ENCODE measurements at regions not wholly inside any gene's neighbourhood (a gene's known extent, or its start where the extent isn't known, plus 50 kb on each side); places are given as distances from the start of the nearest gene placed in this dataset.
"Not testable (repeated sequence)": the region's sequence is repeated elsewhere in the genome, so short reads cannot be mapped to it uniquely, and the experiment has no call there.

DNA sequence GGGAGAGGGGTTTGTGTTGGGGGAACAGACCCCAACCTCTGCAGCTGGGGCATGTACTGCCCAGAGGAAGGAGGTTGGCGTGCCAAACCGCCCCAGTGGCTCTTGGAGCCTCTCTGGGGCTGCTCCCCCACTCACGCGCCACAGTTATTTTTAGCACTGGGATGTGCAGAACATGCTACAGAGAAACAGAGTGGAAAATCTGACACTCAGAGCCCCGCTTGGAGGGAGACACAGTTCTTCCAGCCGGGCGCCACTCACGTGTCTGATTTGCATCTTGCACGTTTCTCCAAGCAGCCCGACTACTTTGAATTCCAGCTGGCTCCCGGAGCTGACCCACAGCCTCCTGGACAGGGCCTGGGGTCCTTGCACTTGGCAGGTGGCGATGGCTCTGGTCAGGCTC is 182.0 kb downstream of the RPS24 start:
- Histone ChIP-seq H3K27ac (ENCODE audit: low read depth, low read length) (no peak overlapping the region), H3K4me1 (ENCODE audit: control insufficient read depth in 1 of 2, insufficient read depth in 2 of 2, low read length in 2 of 2) (peaks cover 0 to 12% of the 10 kb centered on the region in 2 donors), H3K9ac (ENCODE audit: low read depth in 1 of 2, low read length in 2 of 2) (no peak overlapping the region), H3K27me3 (ENCODE audit: control insufficient read depth in 1 of 2, insufficient read depth in 2 of 2, low read length in 2 of 2) (peaks cover 0 to 11% of the 10 kb centered on the region in 2 donors), H3K36me3 (ENCODE audit: control insufficient read depth in 1 of 2, insufficient read depth in 2 of 2, low read length in 2 of 2) (no peaks in the 10 kb centered on the region), H3K4me3 (ENCODE audit: low read depth in 1 of 2, low read length in 2 of 2) (no peak overlapping the region), H3K9me3 (ENCODE audit: control insufficient read depth in 1 of 2, low read length in 2 of 2) (no peaks in the 10 kb centered on the region)

DNA sequence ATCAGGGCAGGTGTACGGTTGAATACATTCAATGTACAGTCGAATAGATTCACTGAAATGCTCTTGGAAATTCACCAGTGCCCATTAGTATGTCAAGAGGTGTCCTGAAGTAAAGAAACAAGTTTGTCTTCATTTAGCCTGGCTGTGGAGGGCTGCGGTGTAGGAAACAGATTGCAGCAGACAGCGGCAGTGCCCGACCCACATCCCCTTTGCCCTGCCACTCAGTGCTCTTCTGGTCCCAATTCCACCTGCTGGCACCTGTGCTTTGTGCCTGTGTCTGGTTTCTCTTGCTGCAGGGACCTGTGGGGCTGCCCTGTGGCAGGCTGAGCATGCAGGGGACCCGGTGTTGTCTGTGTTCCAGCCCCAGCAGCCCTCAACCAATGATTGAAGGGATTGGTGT is 183.7 kb downstream of the RPS24 start:
- Histone ChIP-seq H3K9ac (ENCODE audit: low read depth in 1 of 2, low read length in 2 of 2) (no peak overlapping the region), H3K27ac (ENCODE audit: low read depth, low read length) (no peak overlapping the region), H3K27me3 (ENCODE audit: control insufficient read depth in 1 of 2, insufficient read depth in 2 of 2, low read length in 2 of 2) (peaks cover 0 to 11% of the 10 kb centered on the region in 2 donors), H3K4me3 (ENCODE audit: low read depth in 1 of 2, low read length in 2 of 2) (no peak overlapping the region), H3K36me3 (ENCODE audit: control insufficient read depth in 1 of 2, insufficient read depth in 2 of 2, low read length in 2 of 2) (no peaks in the 10 kb centered on the region), H3K9me3 (ENCODE audit: control insufficient read depth in 1 of 2, low read length in 2 of 2) (no peaks in the 10 kb centered on the region), H3K4me1 (ENCODE audit: control insufficient read depth in 1 of 2, insufficient read depth in 2 of 2, low read length in 2 of 2) (peaks cover 0 to 12% of the 10 kb centered on the region in 2 donors)

DNA sequence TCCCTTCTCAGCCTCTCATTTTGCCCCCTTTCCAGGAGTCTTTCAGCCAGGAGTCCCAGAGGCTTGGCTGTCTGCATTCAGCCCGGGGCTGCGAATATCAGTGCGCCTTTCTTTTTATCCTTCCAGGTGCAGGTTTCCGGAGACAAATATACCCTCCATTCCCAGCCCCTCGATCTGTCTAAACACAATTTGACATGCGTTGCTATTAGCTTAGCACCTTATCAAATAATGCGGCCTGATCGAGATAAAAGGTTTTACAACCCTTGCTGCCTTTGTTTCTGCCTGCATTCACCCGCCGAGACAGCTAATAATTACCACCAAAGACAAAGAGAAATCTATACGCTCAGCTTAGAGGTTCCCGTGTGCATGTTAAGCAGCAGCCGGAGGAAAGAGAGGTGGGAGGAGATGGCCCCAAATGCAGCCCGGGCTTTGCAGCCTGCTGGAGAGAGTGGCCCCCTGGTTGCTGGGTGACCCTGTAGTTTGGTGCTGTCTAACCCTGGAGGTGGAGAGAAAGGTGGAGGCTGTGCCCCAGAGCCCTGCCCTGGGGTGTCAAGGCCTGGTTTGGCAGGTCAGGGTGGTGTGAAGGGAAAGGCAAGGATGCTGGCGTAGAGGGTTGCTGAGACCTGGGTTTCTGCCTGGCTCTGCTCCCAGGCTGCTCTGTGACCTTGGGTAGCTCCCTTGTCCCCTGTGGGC is 185.3 kb downstream of the RPS24 start:
- Histone ChIP-seq H3K27me3 (ENCODE audit: control insufficient read depth in 1 of 2, insufficient read depth in 2 of 2, low read length in 2 of 2) (peaks cover 0 to 17% of the 10 kb centered on the region in 2 donors), H3K27ac (ENCODE audit: low read depth, low read length) (no peak overlapping the region)

DNA sequence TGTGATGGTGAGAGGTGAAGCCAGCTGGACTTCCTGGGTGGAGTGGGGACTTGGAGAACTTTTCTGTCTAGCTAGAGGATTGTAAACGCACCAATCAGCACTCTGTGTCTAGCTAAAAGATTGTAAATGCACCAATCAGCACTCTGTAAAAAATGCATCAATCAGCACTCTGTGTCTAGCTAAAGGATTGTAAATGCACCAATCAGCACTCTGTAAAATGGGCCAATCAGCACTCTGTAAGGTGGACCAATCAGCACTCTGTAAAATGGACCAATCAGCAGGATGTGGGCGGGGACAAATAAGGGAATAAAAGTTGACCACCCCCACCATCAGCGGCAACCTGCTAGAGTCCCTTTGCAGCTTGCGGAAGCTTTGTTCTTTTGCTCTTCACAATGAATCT is 185.9 kb downstream of the RPS24 start:
- H3K9ac ChIP-seq (ENCODE audit: low read depth in 1 of 2, low read length in 2 of 2); H3K36me3 ChIP-seq (ENCODE audit: control insufficient read depth in 1 of 2, insufficient read depth in 2 of 2, low read length in 2 of 2); H3K27ac ChIP-seq (ENCODE audit: low read depth, low read length); H3K9me3 ChIP-seq (ENCODE audit: control insufficient read depth in 1 of 2, low read length in 2 of 2); H3K4me3 ChIP-seq (ENCODE audit: low read depth in 1 of 2, low read length in 2 of 2): not testable (repeated sequence)
- Histone ChIP-seq H3K4me1 (ENCODE audit: control insufficient read depth in 1 of 2, insufficient read depth in 2 of 2, low read length in 2 of 2) (peaks cover 0 to 12% of the 10 kb centered on the region in 2 donors), H3K27me3 (ENCODE audit: control insufficient read depth in 1 of 2, insufficient read depth in 2 of 2, low read length in 2 of 2) (peaks cover 0 to 17% of the 10 kb centered on the region in 2 donors)

More for the DNA sequence above, 185.3 kb downstream of the RPS24 start:
- H3K4me1 ChIP-seq (ENCODE audit: control insufficient read depth in 1 of 2, insufficient read depth in 2 of 2, low read length in 2 of 2) = peaks cover 0 to 12% of the 10 kb centered on the region in 2 donors
- H3K9ac ChIP-seq (ENCODE audit: low read depth in 1 of 2, low read length in 2 of 2) = no peak overlapping the region
- no peaks in the 10 kb centered on the region for H3K36me3 ChIP-seq (ENCODE audit: control insufficient read depth in 1 of 2, insufficient read depth in 2 of 2, low read length in 2 of 2)
- H3K9me3 ChIP-seq (ENCODE audit: control insufficient read depth in 1 of 2, low read length in 2 of 2) = no peaks in the 10 kb centered on the region
- H3K4me3 ChIP-seq (ENCODE audit: low read depth in 1 of 2, low read length in 2 of 2) = no peak overlapping the region

DNA sequence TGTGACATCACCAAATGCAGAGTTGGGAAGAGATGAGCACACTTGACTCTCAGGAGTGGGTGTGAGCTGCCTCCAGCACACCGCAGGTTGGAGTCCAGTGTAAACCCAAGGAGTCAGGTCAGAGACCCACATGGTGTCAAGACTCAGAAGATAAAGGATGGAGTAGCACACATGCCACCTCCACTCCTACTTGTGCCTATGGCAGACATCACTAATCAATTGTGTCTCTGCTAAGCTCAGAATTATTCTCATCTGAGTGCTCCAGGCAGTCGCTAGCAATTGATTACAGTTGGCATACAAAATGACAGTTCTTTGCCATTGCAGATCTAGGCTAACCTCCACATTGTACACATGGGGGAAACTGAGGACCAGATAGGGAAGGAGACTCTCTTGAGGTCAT is 187.1 kb downstream of the RPS24 start:
- H3K4me3 ChIP-seq (ENCODE audit: low read depth in 1 of 2, low read length in 2 of 2) = no peak overlapping the region
- H3K9me3 ChIP-seq (ENCODE audit: control insufficient read depth in 1 of 2, low read length in 2 of 2) = no peaks in the 10 kb centered on the region
- H3K27me3 ChIP-seq (ENCODE audit: control insufficient read depth in 1 of 2, insufficient read depth in 2 of 2, low read length in 2 of 2) = peaks cover 0 to 13% of the 10 kb centered on the region in 2 donors
- H3K4me1 ChIP-seq (ENCODE audit: control insufficient read depth in 1 of 2, insufficient read depth in 2 of 2, low read length in 2 of 2) = peaks cover 0 to 12% of the 10 kb centered on the region in 2 donors
- no peak overlapping the region for H3K9ac ChIP-seq (ENCODE audit: low read depth in 1 of 2, low read length in 2 of 2)
- no peaks in the 10 kb centered on the region for H3K36me3 ChIP-seq (ENCODE audit: control insufficient read depth in 1 of 2, insufficient read depth in 2 of 2, low read length in 2 of 2)
- no peak overlapping the region for H3K27ac ChIP-seq (ENCODE audit: low read depth, low read length)

DNA sequence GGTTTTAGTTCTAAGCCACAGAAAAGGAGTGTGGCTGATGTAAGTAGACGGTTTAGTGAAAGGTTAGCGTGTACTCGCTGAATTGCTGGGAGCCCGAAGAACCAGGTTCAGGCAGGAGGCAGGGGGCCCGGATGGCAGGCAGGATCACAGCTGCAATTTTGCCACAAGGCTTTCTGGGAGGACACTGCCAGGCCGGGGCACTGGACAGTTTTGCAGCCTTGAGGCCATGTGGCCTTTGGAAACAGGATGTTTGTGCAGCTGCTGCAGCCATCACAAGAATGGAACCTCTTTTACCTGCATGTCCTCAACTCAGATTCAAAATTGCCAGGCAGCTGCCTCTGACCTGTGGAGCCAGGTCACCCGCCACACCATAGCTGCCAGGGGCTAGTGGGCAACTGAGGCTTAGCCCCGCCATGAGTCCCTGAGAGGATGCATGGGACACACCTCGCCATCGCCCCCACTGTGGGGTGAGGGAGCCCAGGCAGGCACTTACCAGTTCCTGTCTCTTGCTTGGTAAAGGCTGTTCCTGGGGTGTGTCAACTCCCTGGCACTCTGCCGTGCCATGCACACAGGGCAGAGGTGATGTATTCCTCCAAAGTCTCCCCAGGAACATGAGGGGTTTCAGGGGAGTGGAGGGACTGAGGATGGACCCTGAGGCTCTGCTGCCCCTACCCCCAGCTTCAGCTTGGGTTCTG is 188.6 kb downstream of the RPS24 start:
- H3K4me1 ChIP-seq (ENCODE audit: control insufficient read depth in 1 of 2, insufficient read depth in 2 of 2, low read length in 2 of 2) = peaks cover 0 to 12% of the 10 kb centered on the region in 2 donors
- no peaks in the 10 kb centered on the region for H3K36me3 ChIP-seq (ENCODE audit: control insufficient read depth in 1 of 2, insufficient read depth in 2 of 2, low read length in 2 of 2)
- H3K27me3 ChIP-seq (ENCODE audit: control insufficient read depth in 1 of 2, insufficient read depth in 2 of 2, low read length in 2 of 2) = peaks cover 0 to 13% of the 10 kb centered on the region in 2 donors
- H3K9me3 ChIP-seq (ENCODE audit: control insufficient read depth in 1 of 2, low read length in 2 of 2) = no peaks in the 10 kb centered on the region
- H3K27ac ChIP-seq (ENCODE audit: low read depth, low read length) = no peak overlapping the region
- no peak overlapping the region for H3K9ac ChIP-seq (ENCODE audit: low read depth in 1 of 2, low read length in 2 of 2)
- H3K4me3 ChIP-seq (ENCODE audit: low read depth in 1 of 2, low read length in 2 of 2) = no peak overlapping the region

DNA sequence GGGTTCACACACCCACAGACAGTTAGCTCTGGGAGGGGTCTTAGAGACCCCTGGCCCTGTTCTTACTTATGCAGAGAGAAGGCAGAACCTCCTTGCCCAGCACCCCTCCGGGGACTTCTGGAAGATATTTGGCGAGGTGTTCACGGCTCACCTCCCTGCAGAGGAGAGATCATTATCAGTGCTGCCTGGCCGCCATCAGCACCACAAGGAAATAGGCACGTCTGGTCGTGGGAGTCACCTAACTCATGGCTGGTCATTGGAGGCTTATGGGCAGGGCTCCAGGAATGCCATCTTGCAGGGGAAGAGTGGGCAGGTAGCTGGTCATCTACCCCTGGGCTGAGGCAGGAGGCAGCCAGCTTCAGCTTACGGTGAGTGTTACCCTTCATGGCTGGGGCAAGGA is 189.4 kb downstream of the RPS24 start:
- Histone ChIP-seq H3K27ac (ENCODE audit: low read depth, low read length) (no peak overlapping the region), H3K9me3 (ENCODE audit: control insufficient read depth in 1 of 2, low read length in 2 of 2) (no peaks in the 10 kb centered on the region), H3K4me3 (ENCODE audit: low read depth in 1 of 2, low read length in 2 of 2) (no peak overlapping the region), H3K27me3 (ENCODE audit: control insufficient read depth in 1 of 2, insufficient read depth in 2 of 2, low read length in 2 of 2) (peaks cover 0 to 8% of the 10 kb centered on the region in 2 donors), H3K4me1 (ENCODE audit: control insufficient read depth in 1 of 2, insufficient read depth in 2 of 2, low read length in 2 of 2) (peaks cover 0 to 8% of the 10 kb centered on the region in 2 donors), H3K36me3 (ENCODE audit: control insufficient read depth in 1 of 2, insufficient read depth in 2 of 2, low read length in 2 of 2) (no peaks in the 10 kb centered on the region), H3K9ac (ENCODE audit: low read depth in 1 of 2, low read length in 2 of 2) (no peak overlapping the region)

DNA sequence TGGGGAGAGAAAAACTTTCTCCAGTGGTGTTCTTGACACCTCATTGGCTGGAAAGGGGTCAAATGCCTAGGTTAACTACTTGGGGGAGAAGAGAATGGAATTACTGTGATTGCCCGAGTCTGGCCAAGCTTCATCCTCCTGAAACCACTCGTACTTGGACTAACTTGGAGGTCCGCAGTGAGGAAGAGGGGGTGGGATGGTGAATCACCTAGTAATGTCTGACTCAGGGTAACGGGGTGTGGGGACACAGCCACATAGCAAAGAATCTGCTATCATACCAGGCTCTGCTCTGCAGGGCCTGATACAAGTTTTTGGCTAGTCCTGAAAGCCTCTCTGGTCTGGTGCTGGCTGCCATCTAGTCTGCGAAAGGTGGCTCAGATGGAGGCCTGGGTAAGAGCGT is 190.9 kb downstream of the RPS24 start:
- Histone ChIP-seq H3K9me3 (ENCODE audit: control insufficient read depth in 1 of 2, low read length in 2 of 2) (no peaks in the 10 kb centered on the region), H3K27ac (ENCODE audit: low read depth, low read length) (no peak overlapping the region), H3K9ac (ENCODE audit: low read depth in 1 of 2, low read length in 2 of 2) (no peak overlapping the region), H3K4me1 (ENCODE audit: control insufficient read depth in 1 of 2, insufficient read depth in 2 of 2, low read length in 2 of 2) (no peaks in the 10 kb centered on the region), H3K27me3 (ENCODE audit: control insufficient read depth in 1 of 2, insufficient read depth in 2 of 2, low read length in 2 of 2) (peaks cover 0 to 5% of the 10 kb centered on the region in 2 donors), H3K36me3 (ENCODE audit: control insufficient read depth in 1 of 2, insufficient read depth in 2 of 2, low read length in 2 of 2) (no peaks in the 10 kb centered on the region), H3K4me3 (ENCODE audit: low read depth in 1 of 2, low read length in 2 of 2) (no peak overlapping the region)

DNA sequence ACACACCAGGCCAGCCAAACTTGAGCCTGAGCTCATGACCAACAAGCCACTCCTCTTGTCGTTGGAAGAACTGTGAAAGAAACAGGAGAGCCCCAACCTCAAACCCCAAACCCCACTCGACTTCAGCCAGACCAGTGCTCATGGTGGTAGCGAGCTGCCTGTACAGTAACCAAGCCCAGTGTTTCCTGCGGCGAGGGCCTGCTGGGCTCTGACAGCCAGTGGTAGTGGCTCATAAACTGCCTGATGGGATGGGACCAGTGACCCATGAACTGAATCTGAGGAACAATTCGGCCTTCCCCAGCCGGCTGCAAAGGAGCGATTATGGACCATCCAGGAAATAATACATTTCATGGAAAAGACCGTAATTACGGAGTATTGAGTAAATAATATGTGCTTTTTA is 191.9 kb downstream of the RPS24 start:
- H3K27me3 ChIP-seq (ENCODE audit: control insufficient read depth in 1 of 2, insufficient read depth in 2 of 2, low read length in 2 of 2) = peaks cover 0 to 5% of the 10 kb centered on the region in 2 donors
- no peak overlapping the region for H3K9ac ChIP-seq (ENCODE audit: low read depth in 1 of 2, low read length in 2 of 2)
- no peak overlapping the region for H3K27ac ChIP-seq (ENCODE audit: low read depth, low read length)
- no peaks in the 10 kb centered on the region for H3K9me3 ChIP-seq (ENCODE audit: control insufficient read depth in 1 of 2, low read length in 2 of 2)
- H3K36me3 ChIP-seq (ENCODE audit: control insufficient read depth in 1 of 2, insufficient read depth in 2 of 2, low read length in 2 of 2) = no peaks in the 10 kb centered on the region
- no peaks in the 10 kb centered on the region for H3K4me1 ChIP-seq (ENCODE audit: control insufficient read depth in 1 of 2, insufficient read depth in 2 of 2, low read length in 2 of 2)
- no peak overlapping the region for H3K4me3 ChIP-seq (ENCODE audit: low read depth in 1 of 2, low read length in 2 of 2)

DNA sequence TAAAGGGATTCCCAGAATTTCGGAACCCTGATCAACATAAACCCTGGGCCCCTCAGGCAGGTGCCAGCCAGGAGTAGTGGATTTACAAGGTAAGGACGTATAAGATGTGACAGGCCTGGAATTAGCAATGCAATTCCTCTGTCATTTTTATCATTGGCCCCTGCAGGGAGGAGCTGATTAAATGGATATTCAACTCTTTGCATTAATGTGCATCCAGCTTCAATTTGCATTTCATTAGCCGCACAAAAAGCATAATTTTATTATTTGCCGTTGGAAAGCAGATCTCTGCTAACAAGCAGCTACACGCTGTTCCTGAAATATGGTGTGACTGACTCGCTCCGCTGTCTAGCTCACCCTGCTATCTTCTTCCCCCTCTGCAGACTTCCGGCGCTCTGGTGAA is 195.8 kb downstream of the RPS24 start:
- Histone ChIP-seq H3K4me3 (ENCODE audit: low read depth in 1 of 2, low read length in 2 of 2) (no peak overlapping the region), H3K9ac (ENCODE audit: low read depth in 1 of 2, low read length in 2 of 2) (no peak overlapping the region), H3K27ac (ENCODE audit: low read depth, low read length) (no peak overlapping the region), H3K27me3 (ENCODE audit: control insufficient read depth in 1 of 2, insufficient read depth in 2 of 2, low read length in 2 of 2) (no peaks in the 10 kb centered on the region), H3K36me3 (ENCODE audit: control insufficient read depth in 1 of 2, insufficient read depth in 2 of 2, low read length in 2 of 2) (no peaks in the 10 kb centered on the region), H3K9me3 (ENCODE audit: control insufficient read depth in 1 of 2, low read length in 2 of 2) (no peaks in the 10 kb centered on the region), H3K4me1 (ENCODE audit: control insufficient read depth in 1 of 2, insufficient read depth in 2 of 2, low read length in 2 of 2) (no peaks in the 10 kb centered on the region)
